GM23338 (cell line): ENCODE measurements at regions not wholly inside any gene's neighbourhood (a gene's known extent, or its start where the extent isn't known, plus 50 kb on each side); places are given as distances from the start of the nearest gene placed in this dataset.

Experiments
- ATAC-seq: fragments of 200-7000 bp; cut with Tn5 transposase; 3 replicates; pipeline ENCODE4 v1.9.1; 2020
- DNase-seq: peaks from one replicate; pipeline ENCODE4 v3.0.0-alpha.2; 2015; ENCODE audit warnings: low spot score
- H2AFZ ChIP-seq: fragments of 200-600 bp; sonication (generic); 2 replicates; pipeline ENCODE4 v1.8.0; 2016; ENCODE audit warnings: antibody characterized with exemption, mild to moderate bottlenecking, moderate library complexity
- H3F3A ChIP-seq: fragments of 200-600 bp; sonication (generic); replicated peaks from 2 replicates; pipeline ENCODE4 v1.8.0; 2017; ENCODE audit warnings: antibody characterized with exemption, mixed run types, low read depth
- H3K27ac ChIP-seq: fragments of 200-600 bp; sonication (generic); 2 replicates; pipeline ENCODE4 v1.6.1; 2016; ENCODE audit warnings: low read depth
- H3K27me3 ChIP-seq: fragments of 200-600 bp; sonication (generic); 2 replicates; pipeline ENCODE4 v1.8.0; 2016; ENCODE audit warnings: mild to moderate bottlenecking, mixed run types, moderate library complexity; ENCODE audit not compliant: insufficient read depth
- H3K36me3 ChIP-seq: fragments of 200-600 bp; sonication (generic); 2 replicates; pipeline ENCODE4 v1.8.0; 2016; ENCODE audit warnings: mild to moderate bottlenecking; ENCODE audit not compliant: insufficient read depth
- H3K4me1 ChIP-seq: fragments of 200-600 bp; sonication (generic); 2 replicates; pipeline ENCODE4 v1.8.0; 2016; ENCODE audit warnings: mild to moderate bottlenecking, moderate library complexity; ENCODE audit not compliant: insufficient read depth
- H3K4me2 ChIP-seq: fragments of 200-600 bp; sonication (generic); 2 replicates; pipeline ENCODE4 v1.7.1; 2017; ENCODE audit warnings: mixed run types
- H3K4me3 ChIP-seq: fragments of 200-600 bp; sonication (generic); 2 replicates; pipeline ENCODE4 v1.6.1; 2016; ENCODE audit warnings: mixed run types
- H3K79me2 ChIP-seq: fragments of 200-600 bp; sonication (generic); replicated peaks from 2 replicates; pipeline ENCODE4 v1.8.0; 2017; ENCODE audit warnings: mild to moderate bottlenecking; ENCODE audit not compliant: insufficient read depth
- H3K9me2 ChIP-seq: fragments of 200-600 bp; sonication (generic); 2 replicates; pipeline ENCODE4 v1.8.0; 2017; ENCODE audit not compliant: insufficient read depth
- H4K20me1 ChIP-seq: fragments of 200-600 bp; sonication (generic); replicated peaks from 2 replicates; pipeline ENCODE4 v1.8.0; 2017; ENCODE audit warnings: mild to moderate bottlenecking; ENCODE audit not compliant: insufficient read depth
- H3K27ac Mint-ChIP-seq: 2 replicates; pipeline ENCODE4 v1.8.0; 2020; ENCODE audit warnings: inconsistent platforms, mild to moderate bottlenecking, moderate library complexity, mixed read lengths
- H3K27me3 Mint-ChIP-seq: 3 replicates; pipeline ENCODE4 v1.8.0; 2022; ENCODE audit warnings: low read depth, mild to moderate bottlenecking, moderate library complexity, mixed read lengths, inconsistent platforms; ENCODE audit not compliant: insufficient read depth, poor library complexity
- H3K36me3 Mint-ChIP-seq: 3 replicates; pipeline ENCODE4 v1.8.0; 2021; ENCODE audit warnings: low read depth, mild to moderate bottlenecking, inconsistent platforms, moderate library complexity, mixed read lengths
- H3K4me1 Mint-ChIP-seq: 3 replicates; pipeline ENCODE4 v1.8.0; 2020; ENCODE audit warnings: mild to moderate bottlenecking, inconsistent platforms, mixed read lengths
- H3K4me3 Mint-ChIP-seq: 3 replicates; pipeline ENCODE4 v1.8.0; 2021; ENCODE audit warnings: moderate library complexity, mild to moderate bottlenecking, inconsistent platforms, mixed read lengths
- H3K9me3 Mint-ChIP-seq: 3 replicates; pipeline ENCODE4 v1.8.0; 2020; ENCODE audit warnings: moderate library complexity, mild to moderate bottlenecking, inconsistent platforms, mixed read lengths
- CREB1 ChIP-seq: fragments of 250-450 bp; sonication (Bioruptor Pico); IDR thresholded peaks from 2 replicates; pipeline ENCODE4 v1.5.0; 2020; ENCODE audit warnings: low read depth, mild to moderate bottlenecking, moderate library complexity
- CTCF ChIP-seq, 2 experiments: fragments of 200-600 bp in 1 of 2; sonication (generic) in 1 of 2; conservative IDR thresholded peaks; 2 replicates each; pipeline versions ENCODE4 v1.5.1 to v1.6.1; 2016 to 2017; ENCODE audit warnings: antibody characterized with exemption in 2 of 2, low read depth in 2 of 2, mild to moderate bottlenecking in 2 of 2, moderate library complexity in 1 of 2
- EZH2 ChIP-seq: fragments of 200-600 bp; sonication (generic); IDR thresholded peaks from one replicate; pipeline ENCODE4 v1.8.0; 2017; ENCODE audit warnings: antibody characterized with exemption, mild to moderate bottlenecking, low read depth; ENCODE audit not compliant: unreplicated experiment
- EZH2phosphoT487 ChIP-seq: fragments of 200-600 bp; sonication (generic); IDR thresholded peaks from one replicate; pipeline ENCODE4 v1.8.1; 2018; ENCODE audit warnings: antibody characterized with exemption; ENCODE audit not compliant: unreplicated experiment
- JUNB ChIP-seq: IDR thresholded peaks from one replicate; pipeline ENCODE4 v1.6.1; 2016; ENCODE audit warnings: antibody characterized with exemption; ENCODE audit not compliant: unreplicated experiment
- NANOG ChIP-seq: IDR thresholded peaks from 2 replicates; pipeline ENCODE4 v1.6.1; 2016; ENCODE audit warnings: antibody characterized with exemption, borderline replicate concordance
- POLR2AphosphoS5 ChIP-seq: IDR thresholded peaks from 2 replicates; pipeline ENCODE4 v1.6.1; 2016; ENCODE audit warnings: antibody characterized with exemption, low read depth
- REST ChIP-seq: IDR thresholded peaks from one replicate; pipeline ENCODE4 v1.6.1; 2018; ENCODE audit warnings: antibody characterized with exemption; ENCODE audit not compliant: unreplicated experiment
- STAT1 ChIP-seq: IDR thresholded peaks from one replicate; pipeline ENCODE4 v1.6.1; 2016; ENCODE audit warnings: antibody characterized with exemption; ENCODE audit not compliant: unreplicated experiment
- ZNF114 ChIP-seq: fragments of 250-450 bp; sonication (Bioruptor Pico); IDR thresholded peaks from 2 replicates; pipeline ENCODE4 v1.5.0; 2020; ENCODE audit warnings: mild to moderate bottlenecking, moderate library complexity
- ZNF331 ChIP-seq: fragments of 250-450 bp; sonication (Bioruptor Pico); IDR thresholded peaks from 2 replicates; pipeline ENCODE4 v1.5.0; 2020; ENCODE audit warnings: low read depth, mild to moderate bottlenecking, moderate library complexity
- ZNF462 ChIP-seq: fragments of 250-450 bp; sonication (Bioruptor Pico); IDR thresholded peaks from 2 replicates; pipeline ENCODE4 v1.5.0; 2020; ENCODE audit warnings: mild to moderate bottlenecking, moderate library complexity
- TF ChIP-seq, protein P1 (sequence below): IDR thresholded peaks from 2 replicates; pipeline ENCODE4 v1.6.1; 2016; ENCODE audit warnings: antibody characterized with exemption

DNA sequence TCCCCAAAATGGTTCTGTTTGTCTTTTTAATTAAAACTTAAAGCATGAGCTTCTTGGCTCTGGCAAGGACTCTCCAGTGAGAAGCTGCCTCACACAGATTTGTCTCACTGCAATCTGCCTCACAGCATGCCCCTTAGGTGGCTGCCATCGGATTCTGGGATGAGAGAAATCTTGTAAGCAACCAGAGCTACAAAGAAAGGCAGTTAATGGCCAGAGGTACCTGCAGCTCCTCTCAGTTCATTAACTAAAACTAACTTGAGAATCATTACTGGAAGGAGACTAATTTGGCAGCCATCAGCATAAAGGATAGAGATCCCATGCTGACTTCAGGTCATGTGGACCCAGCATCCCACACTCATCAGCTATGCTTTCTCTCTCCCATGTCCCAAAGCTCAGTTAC is 220.6 kb upstream of the DMAC1 start:
- Histone ChIP-seq H3K4me1 (no peaks in the 10 kb centered on the region), H3F3A (no peaks in the 10 kb centered on the region), H2AFZ (peak overlapping the region; percentile 43; the same call in 1 of the 2 replicates), H3K27me3 (no peaks in the 10 kb centered on the region), H3K27ac (no peak overlapping the region), H3K36me3 (no peaks in the 10 kb centered on the region), H3K4me3 (no peak overlapping the region), H3K79me2 (no peaks in the 10 kb centered on the region), H3K9me2 (no peaks in the 10 kb centered on the region; the same call in 1 of the 2 replicates), H4K20me1 (no peaks in the 10 kb centered on the region), H3K4me2 (no peak overlapping the region)
- H3K4me3 Mint-ChIP-seq: no peak overlapping the region
- H3K36me3 Mint-ChIP-seq: no peaks in the 10 kb centered on the region
- ATAC-seq: no peak
- DNase-seq: no peak
- peaks cover 3% of the 10 kb centered on the region; the same call in 1 of the 3 replicates for H3K9me3 Mint-ChIP-seq
- no peaks in the 10 kb centered on the region for H3K27me3 Mint-ChIP-seq
- no peak overlapping the region for H3K27ac Mint-ChIP-seq
- TF ChIP-seq ZNF331 (CRISPR knock-in tag) (no peak), EZH2 (no peak), ZNF462 (CRISPR knock-in tag) (no peak), CREB1 (CRISPR knock-in tag) (no peak), EZH2phosphoT487 (no peak), STAT1 (no peak), REST (no peak), POLR2AphosphoS5 (no peak), CTCF (conservative IDR thresholded peaks at IDR 0.05; ENCODE audit: low read depth in 2 of 2) (no peak), NANOG (no peak), JUNB (no peak), ZNF114 (no peak)
- TF ChIP-seq, protein P1, sequence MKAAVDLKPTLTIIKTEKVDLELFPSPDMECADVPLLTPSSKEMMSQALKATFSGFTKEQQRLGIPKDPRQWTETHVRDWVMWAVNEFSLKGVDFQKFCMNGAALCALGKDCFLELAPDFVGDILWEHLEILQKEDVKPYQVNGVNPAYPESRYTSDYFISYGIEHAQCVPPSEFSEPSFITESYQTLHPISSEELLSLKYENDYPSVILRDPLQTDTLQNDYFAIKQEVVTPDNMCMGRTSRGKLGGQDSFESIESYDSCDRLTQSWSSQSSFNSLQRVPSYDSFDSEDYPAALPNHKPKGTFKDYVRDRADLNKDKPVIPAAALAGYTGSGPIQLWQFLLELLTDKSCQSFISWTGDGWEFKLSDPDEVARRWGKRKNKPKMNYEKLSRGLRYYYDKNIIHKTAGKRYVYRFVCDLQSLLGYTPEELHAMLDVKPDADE: no peak
- H3K4me1 Mint-ChIP-seq: no peaks in the 10 kb centered on the region
